Transverse colon (tissue), 3 donors: ENCODE measurements at regions not wholly inside any gene's neighbourhood (a gene's known extent, or its start where the extent isn't known, plus 50 kb on each side); places are given as distances from the start of the nearest gene placed in this dataset.

ENCODE experiments used
- CTCF ChIP-seq, 5 experiments: fragments of 200-600 bp in 3 of 5; fragments of 450-650 bp in 2 of 5; sonication (generic) in 3 of 5; IDR thresholded peaks; 1 replicate in 2 of 5; 2 replicates in 3 of 5; pipeline ENCODE4 v1.5.1; 2016 to 2017; ENCODE audit warnings: antibody characterized with exemption in 5 of 5, inconsistent platforms in 3 of 5, mild to moderate bottlenecking in 2 of 5, moderate library complexity in 1 of 5
- EP300 ChIP-seq: sonication (generic); formaldehyde crosslinking; IDR thresholded peaks from one replicate; pipeline ENCODE4 v1.6.1; 2017; ENCODE audit warnings: antibody characterized with exemption, low read depth

- TF ChIP-seq CTCF (IDR thresholded peaks at IDR 0.05) = no peak
- no peak for TF ChIP-seq EP300
Measured at GRCh38 chr5:36363744-36364143, 62.0 kb upstream of the RANBP3L start.
